ENCODE measurements at regions not wholly inside any gene's neighbourhood (a gene's known extent, or its start where the extent isn't known, plus 50 kb on each side); places are given as distances from the start of the nearest gene placed in this dataset.

- DNase-seq (peak; percentile 53), ATAC-seq (peak; percentile 29)
- Mint-ChIP-seq H3K4me3 (no peak overlapping the region), H3K27me3 (no peaks in the 10 kb centered on the region), H3K27ac (peak overlapping the region; percentile 92), H3K36me3 (ENCODE audit: low read depth) (peaks cover 3% of the 10 kb centered on the region), H3K4me1 (peaks cover 41% of the 10 kb centered on the region), H3K9me3 (ENCODE audit: low read depth) (no peaks in the 10 kb centered on the region)
- ChIA-PET CTCF (interaction anchor here (0.6 to 1.0 kb wide), 2 partner anchors 8 to 15 kb away, joined by 4 to 5 read pairs; no protein-coding TSS in a partner anchor), POLR2A (interaction anchor here (0.6 to 1.1 kb wide), 2 partner anchors 10 to 64 kb away, joined by 3 to 5 read pairs; no protein-coding TSS in a partner anchor)
- intact Hi-C loops (cut with DNase I, micrococcal nuclease): loop anchor here (1.0 to 5.0 kb wide), 3 partner anchors 10 to 52 kb away; no protein-coding TSS in a partner anchor
Observed at GRCh38 chr2:46239175-46239846, 57.9 kb upstream of the EPAS1 start.

GRCh38 chr2:46239847-46240181, 57.4 kb upstream of the EPAS1 start:
- peak; percentile 99 for ATAC-seq
- H3K9me3 Mint-ChIP-seq (ENCODE audit: low read depth): no peaks in the 10 kb centered on the region
- H3K4me1 Mint-ChIP-seq: peaks cover 41% of the 10 kb centered on the region
- peak overlapping the region; percentile 92 for H3K27ac Mint-ChIP-seq
- peaks cover 3% of the 10 kb centered on the region for H3K36me3 Mint-ChIP-seq (ENCODE audit: low read depth)
- H3K4me3 Mint-ChIP-seq: no peak overlapping the region
- DNase-seq: peak; percentile 86
- ChIA-PET POLR2A (interaction anchor here (1.1 kb wide), 1 partner anchor 10 kb away, joined by 5 read pairs; no protein-coding TSS in a partner anchor), CTCF (interaction anchor here (0.6 to 1.0 kb wide), 2 partner anchors 9 to 14 kb away, joined by 4 to 5 read pairs; no protein-coding TSS in a partner anchor)
- intact Hi-C loops (cut with DNase I, micrococcal nuclease): loop anchor here (1.0 to 5.0 kb wide), 3 partner anchors 11 to 53 kb away; no protein-coding TSS in a partner anchor
- H3K27me3 Mint-ChIP-seq: no peaks in the 10 kb centered on the region

DNA sequence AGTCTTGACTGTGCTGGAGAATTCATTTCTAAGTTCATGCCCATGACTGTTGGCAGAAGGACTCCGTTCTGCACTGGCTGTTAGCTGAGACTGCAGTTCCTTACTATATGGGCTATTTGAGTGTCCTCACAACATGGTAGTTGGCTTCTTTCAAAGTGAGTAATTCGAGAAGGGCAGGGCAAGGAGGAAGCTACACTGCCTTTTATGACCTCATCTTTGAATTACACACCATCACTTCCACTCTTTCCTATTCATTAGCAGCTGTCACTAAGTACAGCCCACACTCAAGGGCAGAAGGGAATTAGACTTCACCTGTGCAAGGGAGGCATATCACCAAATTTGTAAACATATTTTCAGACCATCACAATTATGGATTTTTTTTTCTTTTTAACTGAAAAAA, 55.9 kb upstream of the EPAS1 start:
- Mint-ChIP-seq H3K4me3 (no peak overlapping the region), H3K27ac (no peak overlapping the region)
- POLR2A ChIA-PET: no interaction called here

GRCh38 chr2:46245869-46246268, 51.3 kb upstream of the EPAS1 start:
- POLR2A ChIA-PET: no interaction called here
- no peaks in the 10 kb centered on the region for H3K9me3 Mint-ChIP-seq (ENCODE audit: low read depth)
- DNase-seq (no peak), ATAC-seq (no peak)
- no peaks in the 10 kb centered on the region for H3K27me3 Mint-ChIP-seq
- CTCF ChIA-PET: no interaction called here
- no peak overlapping the region for H3K4me3 Mint-ChIP-seq
- H3K36me3 Mint-ChIP-seq (ENCODE audit: low read depth): no peaks in the 10 kb centered on the region
- H3K4me1 Mint-ChIP-seq: peaks cover 5% of the 10 kb centered on the region
- intact Hi-C loops (cut with DNase I, micrococcal nuclease): no loop called here
- no peak overlapping the region for H3K27ac Mint-ChIP-seq

More for the DNA sequence above, 55.9 kb upstream of the EPAS1 start:
- Mint-ChIP-seq H3K9me3 (ENCODE audit: low read depth) (no peaks in the 10 kb centered on the region), H3K36me3 (ENCODE audit: low read depth) (peaks cover 3% of the 10 kb centered on the region), H3K27me3 (no peaks in the 10 kb centered on the region), H3K4me1 (peaks cover 40% of the 10 kb centered on the region)
- DNase-seq (no peak), ATAC-seq (no peak)
- intact Hi-C loops (cut with DNase I, micrococcal nuclease): no loop called here
- CTCF ChIA-PET: interaction anchor here (0.5 to 0.7 kb wide), 2 partner anchors 10 to 56 kb away, joined by 3 to 4 read pairs; partner anchors contain the start of gene EPAS1

- intact Hi-C loops (cut with DNase I, micrococcal nuclease): no loop called here
- Mint-ChIP-seq H3K4me1 (no peaks in the 10 kb centered on the region), H3K9me3 (ENCODE audit: low read depth) (no peaks in the 10 kb centered on the region), H3K4me3 (no peak overlapping the region), H3K36me3 (ENCODE audit: low read depth) (no peaks in the 10 kb centered on the region), H3K27ac (no peak overlapping the region), H3K27me3 (no peaks in the 10 kb centered on the region)
- no peak for ATAC-seq
- CTCF ChIA-PET: no interaction called here
- no peak for DNase-seq
- POLR2A ChIA-PET: no interaction called here
Observed at GRCh38 chr2:46246790-46247189, 50.4 kb upstream of the EPAS1 start.

All from activated CD4-positive, alpha-beta T cell treated with anti-CD3 and anti-CD28 coated beads for 36 hours (primary cell).